IMR-90 (cell line): ENCODE measurements at regions not wholly inside any gene's neighbourhood (a gene's known extent, or its start where the extent isn't known, plus 50 kb on each side); places are given as distances from the start of the nearest gene placed in this dataset.
"Not testable (repeated sequence)": the region's sequence is repeated elsewhere in the genome, so short reads cannot be mapped to it uniquely, and the experiment has no call there.

Experiments used
- ATAC-seq: fragments of 200-7000 bp; cut with Tn5 transposase; 2 replicates; pipeline ENCODE4 v1.9.1; 2020; ENCODE audit warnings: low read depth, mild to moderate bottlenecking, moderate library complexity
- BruUV-seq: library from RNA; stranded (reverse); fragments of 400-500 nt; replicated peaks from 2 replicates; lab custom pipeline; 2021; lab: Mats Ljungman, UMichigan
- CTCF ChIA-PET: fragments of 300-600 bp; formaldehyde crosslinking; extraction: SDS; loops from one replicate; lab custom pipeline; 2021; ENCODE audit warnings: antibody characterized with exemption; lab: Yijun Ruan, JAX
- POLR2A ChIA-PET: fragments of 300-600 bp; sonication (Branson Sonifier 250); formaldehyde crosslinking; loops from one replicate; lab custom pipeline; 2022; ENCODE audit warnings: antibody characterized with exemption; ENCODE audit not compliant: unreplicated experiment; lab: Charles Lee
- DNase-seq: peaks from one replicate; pipeline ENCODE4 v3.0.0; 2013
- H2AFZ ChIP-seq: replicated peaks from 2 replicates; pipeline ENCODE3; 2013; ENCODE audit warnings: low read length, mild to moderate bottlenecking; ENCODE audit not compliant: poor library complexity
- H2AK5ac ChIP-seq: 2 replicates; pipeline ENCODE4 v1.6.1; 2013; ENCODE audit warnings: low read depth, low read length, inconsistent platforms
- H2AK9ac ChIP-seq: replicated peaks from 2 replicates; pipeline ENCODE3; 2013; ENCODE audit warnings: mild to moderate bottlenecking, low read depth, low read length, moderate library complexity; ENCODE audit not compliant: poor library complexity
- H2BK120ac ChIP-seq: 2 replicates; pipeline ENCODE4 v1.6.1; 2013; ENCODE audit warnings: low read depth, low read length, inconsistent platforms
- H2BK15ac ChIP-seq: 3 replicates; pipeline ENCODE4 v1.6.1; 2013; ENCODE audit warnings: low read depth, low read length, inconsistent platforms
- H2BK20ac ChIP-seq: 2 replicates; pipeline ENCODE4 v1.6.1; 2013; ENCODE audit warnings: low read depth, mild to moderate bottlenecking, inconsistent platforms, low read length, moderate library complexity
- H2BK5ac ChIP-seq: 2 replicates; pipeline ENCODE4 v1.6.1; 2013; ENCODE audit warnings: mild to moderate bottlenecking, low read depth, low read length, inconsistent platforms; ENCODE audit not compliant: poor library complexity, severe bottlenecking
- H3K14ac ChIP-seq: replicated peaks from 2 replicates; pipeline ENCODE4 v1.6.1; 2013; ENCODE audit warnings: low read depth, low read length, inconsistent platforms
- H3K18ac ChIP-seq: 2 replicates; pipeline ENCODE4 v1.6.1; 2013; ENCODE audit warnings: low read depth, low read length, control low read depth
- H3K23ac ChIP-seq: 2 replicates; pipeline ENCODE4 v1.6.1; 2013; ENCODE audit warnings: low read depth, low read length, inconsistent platforms
- H3K27ac ChIP-seq: 2 replicates; pipeline ENCODE4 v1.5.1; 2013; ENCODE audit warnings: mild to moderate bottlenecking, control low read depth, low read length; ENCODE audit not compliant: insufficient read depth
- H3K27me3 ChIP-seq: 2 replicates; pipeline ENCODE4 v1.6.1; 2013; ENCODE audit warnings: low read length; ENCODE audit not compliant: control insufficient read depth, insufficient read depth
- H3K36me3 ChIP-seq: 2 replicates; pipeline ENCODE4 v1.6.1; 2013; ENCODE audit warnings: low read length, mixed read lengths; ENCODE audit not compliant: control insufficient read depth, insufficient read depth
- H3K4ac ChIP-seq: 2 replicates; pipeline ENCODE4 v1.6.1; 2013; ENCODE audit warnings: low read depth, low read length, inconsistent platforms
- H3K4me1 ChIP-seq: 2 replicates; pipeline ENCODE4 v1.6.1; 2013; ENCODE audit warnings: low read length, mixed read lengths; ENCODE audit not compliant: control insufficient read depth, insufficient read depth
- H3K4me2 ChIP-seq: 2 replicates; pipeline ENCODE4 v1.6.1; 2013; ENCODE audit warnings: low read depth, mild to moderate bottlenecking, control low read depth, low read length, moderate library complexity
- H3K4me3 ChIP-seq: 2 replicates; pipeline ENCODE4 v1.5.1; 2013; ENCODE audit warnings: low read depth, mild to moderate bottlenecking, control low read depth, low read length, moderate library complexity; ENCODE audit not compliant: insufficient read depth
- H3K56ac ChIP-seq: 2 replicates; pipeline ENCODE4 v1.6.1; 2013; ENCODE audit warnings: low read length, inconsistent platforms; ENCODE audit not compliant: insufficient read depth; ENCODE audit errors: extremely low read depth
- H3K79me1 ChIP-seq, 2 experiments: 2 replicates each; pipeline ENCODE4 v1.6.1; 2013; ENCODE audit warnings: low read length in 2 of 2, inconsistent platforms in 1 of 2, low read depth in 1 of 2
- H3K9ac ChIP-seq: 2 replicates; pipeline ENCODE4 v1.6.1; 2013; ENCODE audit warnings: low read depth, low read length, control low read depth
- H3K9me1 ChIP-seq: 2 replicates; pipeline ENCODE4 v1.6.1; 2013; ENCODE audit warnings: low read length, inconsistent platforms; ENCODE audit not compliant: insufficient read depth
- H3K9me3 ChIP-seq: 2 replicates; pipeline ENCODE4 v1.6.1; 2013; ENCODE audit warnings: low read length; ENCODE audit not compliant: control insufficient read depth, insufficient read depth
- H4K20me1 ChIP-seq: 2 replicates; pipeline ENCODE4 v1.6.1; 2013; ENCODE audit warnings: low read length, inconsistent platforms; ENCODE audit not compliant: insufficient read depth
- H4K5ac ChIP-seq: 2 replicates; pipeline ENCODE4 v1.6.1; 2013; ENCODE audit warnings: mild to moderate bottlenecking, low read depth, low read length, control low read depth
- H4K8ac ChIP-seq, 2 experiments: 2 replicates each; pipeline ENCODE4 v1.6.1; 2013; ENCODE audit warnings: low read depth in 2 of 2, low read length in 2 of 2, control low read depth in 1 of 2, inconsistent platforms in 1 of 2
- H4K91ac ChIP-seq: 2 replicates; pipeline ENCODE4 v1.6.1; 2013; ENCODE audit warnings: low read depth, low read length, inconsistent platforms; ENCODE audit not compliant: insufficient read depth
- WGBS, 2 experiments: methylation state at CpG; one replicate each; pipeline versions ENCODE4 v1.1.5 to v1.1.7; 2013; ENCODE audit warnings: missing lambda C conversion rate in 2 of 2; ENCODE audit not compliant: insufficient read length in 1 of 2; ENCODE audit errors: extremely low coverage in 2 of 2; 5-methylcytosine and 5-hydroxymethylcytosine counted together
- dilution Hi-C: fragments of 300-500 bp; cut with HindIII; formaldehyde crosslinking; loops from one replicate; pipeline ENCODE4 v1.14.3; 2018; ENCODE audit warnings: low sequenced_read_pairs; ENCODE audit not compliant: unreplicated experiment
- in situ Hi-C: fragments of 300-500 bp; cut with MboI; formaldehyde crosslinking; loops from 3 replicates; pipeline ENCODE4 v1.14.3; 2019; ENCODE audit warnings: low sequenced_read_pairs, inconsistent platforms, mixed read lengths
- intact Hi-C: fragments of 100-400 bp; cut with micrococcal nuclease; formaldehyde crosslinking; loops from 2 replicates; pipeline ENCODE4 v1.10.0; 2022

DNA sequence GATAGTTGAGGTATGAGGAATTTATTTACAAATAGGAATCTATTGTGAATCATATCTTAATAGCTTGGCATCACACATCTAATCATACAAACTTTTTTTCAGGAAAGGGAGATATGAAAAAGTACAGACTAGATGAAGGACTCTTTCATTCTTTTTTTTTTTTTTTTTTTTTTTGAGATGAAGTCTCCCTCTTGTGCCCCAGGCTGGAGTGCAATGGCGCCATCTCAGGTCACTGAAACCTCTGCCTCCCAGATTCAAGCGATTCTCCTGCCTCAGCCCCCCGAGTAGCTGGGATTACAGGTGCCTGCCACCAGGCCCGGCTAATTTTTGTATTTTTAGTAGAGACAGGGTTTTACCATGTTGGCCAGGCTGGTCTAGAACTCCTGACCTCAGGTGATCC is 65.1 kb upstream of the NECTIN3 start:
- H3K9me3 ChIP-seq, H4K5ac ChIP-seq, POLR2A ChIA-PET, H3K4me3 ChIP-seq, H4K8ac ChIP-seq, H2AK5ac ChIP-seq, in situ Hi-C loops, H3K79me1 ChIP-seq, H2BK20ac ChIP-seq, CTCF ChIA-PET, H3K27ac ChIP-seq, H3K36me3 ChIP-seq, H3K56ac ChIP-seq, H4K91ac ChIP-seq, H3K14ac ChIP-seq, H3K27me3 ChIP-seq, H3K23ac ChIP-seq, dilution Hi-C loops, H2BK15ac ChIP-seq, H2AFZ ChIP-seq, H2BK5ac ChIP-seq, intact Hi-C loops, H2AK9ac ChIP-seq, BruUV-seq, H3K9ac ChIP-seq, H3K4me1 ChIP-seq, H3K4ac ChIP-seq, H3K4me2 ChIP-seq, ATAC-seq, H2BK120ac ChIP-seq, H3K18ac ChIP-seq, DNase-seq, H3K9me1 ChIP-seq, H4K20me1 ChIP-seq: not testable (repeated sequence)
- no CpG with 5 or more reads among the region's 4 CpGs for WGBS, 2 experiments
